NCI-H1694 treated with DMSO at 0.1 percent for 48 hours (cell line): ENCODE measurements at regions not wholly inside any gene's neighbourhood (a gene's known extent, or its start where the extent isn't known, plus 50 kb on each side); places are given as distances from the start of the nearest gene placed in this dataset.
"Not testable (repeated sequence)": the region's sequence is repeated elsewhere in the genome, so short reads cannot be mapped to it uniquely, and the experiment has no call there.

Experiments used
- DNase-seq: peaks from one replicate; lab custom pipeline; 2025; lab: John Stamatoyannopoulos, UW

DNA sequence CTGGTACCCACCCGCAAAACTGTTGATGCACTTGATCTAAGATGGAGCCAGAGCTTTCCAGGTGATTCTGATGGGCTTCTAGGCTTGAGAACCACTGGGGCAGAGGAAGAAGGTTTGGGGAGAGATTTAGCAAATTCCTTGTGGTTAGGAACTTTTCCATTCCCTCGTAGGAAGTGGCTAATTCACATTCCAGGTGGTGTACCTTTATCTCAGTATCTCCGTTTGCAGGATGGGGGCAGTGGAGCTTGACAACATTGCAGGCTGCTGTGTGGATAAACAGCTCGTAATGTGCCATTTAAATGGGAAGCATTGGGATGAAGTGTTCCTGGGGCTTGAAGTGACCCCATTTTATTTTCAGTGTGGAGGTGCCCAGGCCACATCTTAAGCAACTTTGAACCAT is 172.9 kb upstream of the IL12B start:
- no peak for DNase-seq

DNA sequence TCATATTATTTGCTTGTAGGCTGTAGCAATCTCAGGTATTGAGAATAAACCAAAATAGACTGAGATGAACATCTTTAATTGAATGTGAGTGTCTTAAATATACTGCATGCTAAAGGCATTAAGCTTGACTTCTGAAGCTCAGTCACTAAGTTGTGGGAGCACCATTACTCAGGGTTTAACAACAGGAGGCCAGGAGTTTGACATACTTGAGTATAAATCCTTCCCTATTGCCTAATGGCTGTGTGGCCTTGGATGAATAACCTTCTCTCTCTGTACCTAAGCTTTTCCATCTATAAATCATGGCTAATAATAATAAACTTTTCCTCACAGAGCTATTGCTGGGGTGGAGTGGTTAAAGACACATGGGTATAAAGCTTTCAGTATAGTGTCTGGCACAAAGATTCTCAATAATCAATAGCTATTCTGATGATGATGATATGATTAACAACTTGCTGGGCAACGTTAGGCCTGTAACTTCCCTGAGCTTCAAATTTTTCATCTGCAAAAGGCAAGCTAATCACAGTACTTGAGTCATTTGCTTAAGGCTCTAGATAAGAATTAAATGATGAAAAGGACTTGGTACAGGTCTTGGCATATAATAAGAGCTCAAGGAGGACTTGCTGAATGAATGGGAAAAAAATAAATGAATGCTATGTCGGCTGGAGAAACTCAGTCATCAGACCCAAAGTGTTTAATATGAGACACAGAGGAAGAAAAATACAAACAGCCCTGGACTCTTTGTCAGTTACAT is 174.0 kb upstream of the IL12B start:
- no peak for DNase-seq

- no peak for DNase-seq
Measured at GRCh38 chr5:159504857-159505304, 174.6 kb upstream of the IL12B start.

DNA sequence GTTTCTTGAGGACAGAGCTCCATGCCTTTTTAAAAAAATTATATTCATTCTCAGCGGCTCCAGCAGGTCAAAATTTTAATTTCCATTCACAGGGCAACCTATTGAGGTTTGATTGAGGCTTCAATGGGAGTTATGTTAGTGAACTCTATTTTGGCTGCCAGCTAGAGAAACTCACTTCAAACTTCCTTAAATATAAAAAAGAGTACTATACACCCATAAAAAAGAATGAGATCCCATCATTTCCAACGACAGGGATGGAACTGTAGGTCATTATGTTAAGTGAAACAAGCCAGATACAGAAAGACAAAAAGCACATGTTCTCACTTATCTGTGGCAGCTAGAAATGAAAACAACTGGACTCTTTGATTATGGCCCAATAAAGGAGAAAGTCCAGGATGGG is 176.8 kb upstream of the IL12B start:
- DNase-seq: no peak

DNA sequence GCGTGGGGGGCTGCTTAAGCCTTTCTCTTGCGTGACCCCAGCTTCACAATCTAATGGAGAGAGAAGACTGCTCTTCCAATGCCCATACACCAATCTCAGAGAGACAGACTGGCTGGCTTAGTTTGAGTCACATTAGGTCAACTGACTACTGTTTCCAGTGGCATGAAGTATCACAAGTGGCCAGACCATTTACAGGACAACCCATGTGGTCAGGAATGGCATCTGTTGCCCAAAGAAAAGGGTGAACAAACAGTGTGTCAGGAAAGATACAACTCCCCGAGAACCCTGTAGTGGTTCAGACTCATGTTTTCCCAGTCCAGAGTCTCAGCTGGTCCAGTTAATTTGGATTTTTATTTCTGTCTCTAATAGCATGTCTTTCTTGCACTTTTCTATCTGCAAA is 177.4 kb upstream of the IL12B start:
- no peak for DNase-seq

DNA sequence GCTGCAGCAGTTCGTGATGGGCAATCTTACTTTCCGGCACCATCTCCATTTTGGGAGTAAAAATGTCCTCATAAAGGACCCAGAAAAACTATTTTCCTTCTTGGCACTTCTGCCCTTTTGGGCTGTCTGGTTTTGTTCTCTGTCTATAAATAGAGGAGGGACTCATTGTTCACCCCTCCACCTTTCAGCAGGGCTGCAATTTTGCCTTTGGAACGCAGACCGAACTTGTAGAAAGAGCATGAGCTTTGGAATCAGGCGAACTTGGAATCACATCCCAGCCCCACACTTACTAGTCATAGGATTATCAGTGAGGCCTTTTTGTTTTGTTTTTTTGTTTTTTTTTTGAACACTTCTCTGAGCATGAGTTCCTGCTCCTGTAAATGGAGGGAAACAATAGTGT is 178.1 kb upstream of the IL12B start:
- DNase-seq: no peak

DNA sequence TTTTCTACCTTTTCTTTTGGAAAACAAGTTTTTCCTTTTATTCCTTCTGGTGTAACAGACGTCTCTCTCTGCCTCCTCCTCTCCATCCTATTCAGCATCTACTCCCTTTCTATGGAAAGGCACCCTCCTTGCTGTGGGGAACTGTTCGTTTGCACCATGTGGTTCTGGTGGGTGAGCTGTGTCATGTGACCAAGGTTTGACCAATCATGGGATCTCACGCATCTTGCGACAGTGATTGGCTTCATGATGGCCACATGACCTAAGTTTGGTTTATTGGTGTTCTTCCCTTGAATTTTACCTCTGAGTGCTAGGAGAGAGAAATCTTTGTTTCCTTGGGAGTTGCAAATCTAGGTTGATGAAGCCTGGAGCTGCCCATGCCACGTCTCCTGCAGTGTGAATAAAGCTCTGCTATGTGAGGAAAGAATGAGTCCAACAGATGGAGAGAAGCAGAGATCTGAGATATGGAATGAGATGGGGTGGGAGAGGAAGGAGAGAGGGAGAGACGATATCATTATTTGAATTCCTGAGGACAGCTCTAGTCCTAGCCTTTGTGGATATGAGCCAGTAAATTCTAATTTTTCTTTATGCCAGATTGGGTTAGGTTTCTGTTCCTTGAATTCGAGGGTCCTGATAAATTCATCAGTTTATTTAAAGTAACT is 178.8 kb upstream of the IL12B start:
- no peak for DNase-seq

- no peak for DNase-seq
Measured at GRCh38 chr5:159510282-159510681, 180.0 kb upstream of the IL12B start.

DNA sequence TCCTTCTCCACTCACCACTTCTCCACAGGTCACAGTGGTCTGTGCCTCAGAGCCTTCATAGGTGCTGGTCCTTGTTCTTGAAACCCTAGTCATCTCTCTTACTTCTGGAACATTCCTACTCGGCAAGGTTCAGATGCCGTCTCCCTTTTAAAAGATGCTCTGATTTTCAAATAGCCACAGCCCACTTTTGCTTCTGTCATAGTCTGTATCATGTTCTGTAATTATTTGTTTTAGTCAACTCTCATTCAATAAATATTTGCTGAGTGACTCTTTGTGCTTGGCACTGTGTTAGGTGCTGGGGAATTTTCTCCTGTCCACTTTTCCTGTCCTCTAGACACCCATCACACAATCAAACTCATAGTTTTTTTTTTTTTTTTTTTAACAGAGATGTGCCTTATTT is 181.3 kb upstream of the IL12B start:
- no peak for DNase-seq

GRCh38 chr5:159512064-159512463 is 181.8 kb upstream of the IL12B start:
- DNase-seq: no peak

- DNase-seq: no peak
Measured at GRCh38 chr5:159514229-159514810, 184.0 kb upstream of the IL12B start.

DNA sequence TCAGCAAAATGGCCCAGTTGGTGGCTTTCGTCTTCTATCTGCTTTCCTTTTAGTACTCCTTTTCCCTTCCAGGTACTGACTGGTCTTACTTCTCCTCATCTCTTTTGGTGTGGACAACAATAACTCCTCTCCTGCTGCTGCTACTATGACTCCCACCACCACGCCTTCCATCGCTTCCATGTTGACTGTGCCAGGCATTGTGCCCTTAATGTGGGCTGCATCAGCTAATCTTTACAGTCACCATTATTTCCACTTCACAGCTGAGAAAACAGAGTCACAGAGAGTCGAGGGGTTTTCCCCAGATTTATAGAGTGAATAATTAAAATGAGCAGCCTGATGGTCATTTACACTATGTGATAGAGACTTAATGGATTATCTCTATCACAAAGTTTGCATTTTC is 184.9 kb upstream of the IL12B start:
- no peak for DNase-seq

GRCh38 chr5:159515909-159516415 is 185.7 kb upstream of the IL12B start:
- no peak for DNase-seq

DNA sequence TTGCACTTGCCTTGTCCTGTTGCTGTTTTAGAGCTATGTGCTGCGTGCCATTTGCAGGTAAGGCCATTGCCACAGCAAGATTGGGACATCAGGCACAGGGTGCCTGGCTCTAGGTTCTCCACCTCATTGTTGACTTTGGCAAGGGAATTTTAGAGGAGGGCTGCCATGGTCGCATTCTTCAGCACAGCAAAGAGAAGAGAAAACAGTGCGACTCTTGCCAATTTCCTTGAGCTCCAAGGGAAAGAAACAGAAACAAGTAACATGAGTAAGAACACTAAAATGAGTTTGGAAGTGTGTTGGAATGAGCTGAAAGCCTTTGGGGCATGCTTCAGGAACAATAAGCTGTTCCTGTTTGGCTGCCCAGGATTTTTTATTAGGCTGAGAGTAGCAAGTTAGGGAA is 188.1 kb upstream of the IL12B start:
- DNase-seq: no peak

GRCh38 chr5:159519365-159519764 is 189.1 kb upstream of the IL12B start:
- DNase-seq: no peak

GRCh38 chr5:159522841-159523240 is 192.6 kb upstream of the IL12B start:
- DNase-seq: no peak

- not testable (repeated sequence) for DNase-seq
Measured at GRCh38 chr5:159524279-159524678, 194.0 kb upstream of the IL12B start.

DNA sequence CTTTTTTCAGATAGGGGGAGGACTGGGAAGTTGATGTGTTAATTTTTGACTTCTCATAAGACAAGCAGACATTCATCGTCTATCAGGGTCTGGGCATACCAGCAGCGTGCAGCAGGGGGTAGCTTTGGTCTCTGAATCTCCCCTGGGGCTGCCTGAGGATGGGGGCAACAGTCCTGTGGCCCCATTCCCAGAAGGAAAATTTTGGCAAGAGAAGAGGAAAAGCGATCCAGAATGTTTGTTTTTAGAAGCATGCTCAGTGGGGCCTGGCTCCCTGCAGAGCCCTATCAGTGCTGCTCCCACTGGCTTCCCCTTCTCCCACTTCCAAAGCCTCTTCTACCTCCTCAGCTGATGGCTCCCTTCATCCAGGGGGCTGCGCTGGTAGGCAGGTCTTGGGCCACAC is 194.8 kb upstream of the IL12B start:
- peak; percentile 8 for DNase-seq

GRCh38 chr5:159527546-159528254 is 197.4 kb upstream of the IL12B start:
- DNase-seq: no peak

- DNase-seq: peak; percentile 6
Measured at GRCh38 chr5:159531554-159532105, 201.3 kb upstream of the IL12B start.

GRCh38 chr5:159533197-159533596 is 202.9 kb upstream of the IL12B start:
- no peak for DNase-seq

DNA sequence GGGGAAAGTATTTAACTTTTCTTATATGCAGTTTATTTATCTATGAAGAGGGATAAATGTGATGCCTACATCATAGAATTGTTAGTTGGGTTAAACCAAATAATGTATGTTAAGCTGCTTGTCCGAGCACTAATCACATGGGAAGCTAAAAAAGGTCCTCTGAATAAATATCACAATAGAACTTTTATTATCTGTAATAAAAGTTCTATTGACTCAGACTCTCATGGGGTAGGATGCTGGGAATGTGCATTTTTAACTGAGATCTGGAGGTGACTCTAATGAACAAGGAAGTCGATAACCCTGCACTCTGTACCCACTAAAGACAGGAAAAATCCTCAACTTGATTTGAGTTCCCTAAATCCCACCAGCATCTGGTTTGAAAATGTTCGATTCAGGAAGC is 205.9 kb upstream of the IL12B start:
- DNase-seq: no peak
